ENCODE measurements at regions not wholly inside any gene's neighbourhood (a gene's known extent, or its start where the extent isn't known, plus 50 kb on each side); places are given as distances from the start of the nearest gene placed in this dataset.

- TF ChIP-seq CTCF (IDR thresholded peaks at IDR 0.05), result no peak
- Histone ChIP-seq H3K4me1 (no peaks in the 10 kb centered on the region), H3K27ac (no peak overlapping the region), H3K36me3 (no peaks in the 10 kb centered on the region), H3K9me3 (peaks cover 0 to 18% of the 10 kb centered on the region in 2 donors), H3K4me3 (no peak overlapping the region), H3K27me3 (no peaks in the 10 kb centered on the region)
- no peak for DNase-seq (ENCODE audit: low spot score)
Observed at GRCh38 chr16:13390093-13390985, 488.9 kb downstream of the SHISA9 start.

DNA sequence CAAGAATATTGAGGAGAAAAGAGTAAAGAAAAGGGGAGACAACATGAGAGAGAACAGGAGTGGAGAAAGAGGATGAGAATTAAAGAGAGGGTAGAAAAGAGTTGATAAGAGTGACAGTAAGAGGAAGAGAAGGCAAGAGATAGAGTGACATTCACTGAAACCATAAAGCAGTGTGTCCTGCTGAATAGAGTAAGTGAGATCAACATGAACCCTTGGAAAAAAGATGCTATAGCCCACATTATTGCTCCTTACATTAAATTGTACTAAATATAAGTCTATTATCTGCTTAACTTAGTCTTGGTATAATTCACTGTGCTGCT lies 489.5 kb downstream of the SHISA9 start:
- no peak for DNase-seq (ENCODE audit: low spot score)
- H3K4me1 ChIP-seq, result no peaks in the 10 kb centered on the region
- TF ChIP-seq CTCF (IDR thresholded peaks at IDR 0.05), result no peak
- no peaks in the 10 kb centered on the region for H3K27me3 ChIP-seq
- H3K27ac ChIP-seq, result no peak overlapping the region
- H3K36me3 ChIP-seq, result no peaks in the 10 kb centered on the region
- H3K9me3 ChIP-seq, result peaks cover 0 to 13% of the 10 kb centered on the region in 2 donors
- no peak overlapping the region for H3K4me3 ChIP-seq

DNA sequence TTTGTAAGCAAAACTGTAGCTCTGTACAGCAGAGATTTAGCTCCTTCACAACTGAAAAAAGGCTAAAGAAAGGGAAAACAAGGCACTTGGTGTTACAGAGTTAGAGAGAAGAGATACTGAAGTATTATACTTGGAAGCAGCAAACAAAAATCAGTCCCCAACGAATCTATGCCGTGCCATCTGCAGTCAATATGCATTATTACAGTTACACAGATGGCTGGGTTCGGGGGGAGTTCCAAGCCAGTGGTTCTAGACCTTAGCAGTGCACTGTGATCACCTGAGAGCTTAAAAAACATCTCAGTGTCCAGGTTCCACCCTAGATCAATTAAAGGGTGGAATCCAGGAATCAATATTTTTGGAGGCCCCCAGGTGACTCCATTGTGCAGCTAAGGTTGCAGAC lies 489.9 kb downstream of the SHISA9 start:
- DNase-seq (ENCODE audit: low spot score), result no peak
- Histone ChIP-seq H3K9me3 (peaks cover 0 to 9% of the 10 kb centered on the region in 2 donors), H3K4me1 (no peaks in the 10 kb centered on the region), H3K27ac (no peak overlapping the region), H3K36me3 (no peaks in the 10 kb centered on the region), H3K4me3 (no peak overlapping the region), H3K27me3 (no peaks in the 10 kb centered on the region)
- TF ChIP-seq CTCF (IDR thresholded peaks at IDR 0.05), result no peak

- no peaks in the 10 kb centered on the region for H3K9me3 ChIP-seq
- TF ChIP-seq CTCF (IDR thresholded peaks at IDR 0.05), result no peak
- no peak for DNase-seq (ENCODE audit: low spot score)
- no peaks in the 10 kb centered on the region for H3K4me1 ChIP-seq
- H3K27me3 ChIP-seq, result no peaks in the 10 kb centered on the region
- no peak overlapping the region for H3K27ac ChIP-seq
- H3K4me3 ChIP-seq, result no peak overlapping the region
- no peaks in the 10 kb centered on the region for H3K36me3 ChIP-seq
Observed at GRCh38 chr16:13392341-13392740, 490.9 kb downstream of the SHISA9 start.

GRCh38 chr16:13393816-13394215 lies 492.4 kb downstream of the SHISA9 start:
- no peaks in the 10 kb centered on the region for H3K9me3 ChIP-seq
- no peak for DNase-seq (ENCODE audit: low spot score)
- TF ChIP-seq CTCF (IDR thresholded peaks at IDR 0.05), result no peak
- H3K36me3 ChIP-seq, result no peaks in the 10 kb centered on the region
- no peaks in the 10 kb centered on the region for H3K27me3 ChIP-seq
- no peaks in the 10 kb centered on the region for H3K4me1 ChIP-seq
- no peak overlapping the region for H3K4me3 ChIP-seq
- H3K27ac ChIP-seq, result no peak overlapping the region

DNA sequence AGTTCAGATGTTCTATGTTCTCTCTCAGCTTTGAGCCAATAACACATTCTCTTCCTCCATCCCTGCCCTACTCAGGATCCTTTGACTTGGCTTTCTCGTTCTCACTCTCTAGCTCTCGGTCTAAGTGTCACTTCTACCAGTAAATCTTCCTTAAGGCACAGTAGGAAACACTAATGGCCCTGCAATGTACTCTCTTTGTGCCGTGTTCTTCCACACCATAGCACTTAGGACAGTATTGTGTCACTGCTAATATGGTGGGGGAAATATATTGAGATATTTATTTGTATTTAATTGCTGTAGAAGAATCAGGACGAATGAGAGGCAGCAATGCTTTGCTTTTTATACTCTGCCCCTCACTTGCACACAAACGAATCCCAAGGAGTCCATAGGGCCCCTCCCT lies 493.1 kb downstream of the SHISA9 start:
- no peaks in the 10 kb centered on the region for H3K4me1 ChIP-seq
- H3K27me3 ChIP-seq, result no peaks in the 10 kb centered on the region
- no peak overlapping the region for H3K27ac ChIP-seq
- no peaks in the 10 kb centered on the region for H3K36me3 ChIP-seq
- no peak for TF ChIP-seq CTCF (IDR thresholded peaks at IDR 0.05)
- H3K9me3 ChIP-seq, result no peaks in the 10 kb centered on the region
- no peak overlapping the region for H3K4me3 ChIP-seq
- no peak for DNase-seq (ENCODE audit: low spot score)

Measured in right atrium auricular region (tissue), 2 donors.